ENCODE measurements at regions not wholly inside any gene's neighbourhood (a gene's known extent, or its start where the extent isn't known, plus 50 kb on each side); places are given as distances from the start of the nearest gene placed in this dataset.

- Mint-ChIP-seq H3K36me3 (ENCODE audit: low read depth, unreplicated experiment) (no peaks in the 10 kb centered on the region), H3K9me3 (ENCODE audit: unreplicated experiment) (no peaks in the 10 kb centered on the region), H3K4me1 (ENCODE audit: unreplicated experiment) (peaks cover 28% of the 10 kb centered on the region), H3K4me3 (ENCODE audit: unreplicated experiment) (no peak overlapping the region), H3K27me3 (ENCODE audit: unreplicated experiment) (no peaks in the 10 kb centered on the region), H3K27ac (ENCODE audit: unreplicated experiment) (peak overlapping the region; percentile 2)
- no peak for DNase-seq (ENCODE audit: low spot score)
- TF ChIP-seq CTCF (IDR thresholded peaks at IDR 0.05; ENCODE audit: unreplicated experiment): no peak
Observed at GRCh38 chr7:19439517-19439916, 269.3 kb downstream of the POLR1F start.

GRCh38 chr7:19437446-19437845 is 271.4 kb downstream of the POLR1F start:
- Mint-ChIP-seq H3K9me3 (ENCODE audit: unreplicated experiment) (no peaks in the 10 kb centered on the region), H3K36me3 (ENCODE audit: low read depth, unreplicated experiment) (no peaks in the 10 kb centered on the region), H3K4me1 (ENCODE audit: unreplicated experiment) (peaks cover 21% of the 10 kb centered on the region), H3K4me3 (ENCODE audit: unreplicated experiment) (no peak overlapping the region), H3K27me3 (ENCODE audit: unreplicated experiment) (peaks cover 3% of the 10 kb centered on the region), H3K27ac (ENCODE audit: unreplicated experiment) (no peak overlapping the region)
- DNase-seq (ENCODE audit: low spot score): no peak
- TF ChIP-seq CTCF (IDR thresholded peaks at IDR 0.05; ENCODE audit: unreplicated experiment): no peak

GRCh38 chr7:19427944-19428343 is 280.9 kb downstream of the POLR1F start:
- TF ChIP-seq CTCF (IDR thresholded peaks at IDR 0.05; ENCODE audit: unreplicated experiment): no peak
- H3K27me3 Mint-ChIP-seq (ENCODE audit: unreplicated experiment): no peaks in the 10 kb centered on the region
- H3K36me3 Mint-ChIP-seq (ENCODE audit: low read depth, unreplicated experiment): no peaks in the 10 kb centered on the region
- H3K9me3 Mint-ChIP-seq (ENCODE audit: unreplicated experiment): no peaks in the 10 kb centered on the region
- H3K4me1 Mint-ChIP-seq (ENCODE audit: unreplicated experiment): peaks cover 12% of the 10 kb centered on the region
- H3K4me3 Mint-ChIP-seq (ENCODE audit: unreplicated experiment): no peak overlapping the region
- peak overlapping the region; percentile 80 for H3K27ac Mint-ChIP-seq (ENCODE audit: unreplicated experiment)
- no peak for DNase-seq (ENCODE audit: low spot score)

GRCh38 chr7:19421861-19422260 is 276.6 kb upstream of the FERD3L start:
- H3K4me3 Mint-ChIP-seq (ENCODE audit: unreplicated experiment): no peak overlapping the region
- H3K9me3 Mint-ChIP-seq (ENCODE audit: unreplicated experiment): no peaks in the 10 kb centered on the region
- peaks cover 7% of the 10 kb centered on the region for H3K4me1 Mint-ChIP-seq (ENCODE audit: unreplicated experiment)
- TF ChIP-seq CTCF (IDR thresholded peaks at IDR 0.05; ENCODE audit: unreplicated experiment): no peak
- H3K36me3 Mint-ChIP-seq (ENCODE audit: low read depth, unreplicated experiment): no peaks in the 10 kb centered on the region
- no peak for DNase-seq (ENCODE audit: low spot score)
- no peak overlapping the region for H3K27ac Mint-ChIP-seq (ENCODE audit: unreplicated experiment)
- H3K27me3 Mint-ChIP-seq (ENCODE audit: unreplicated experiment): no peaks in the 10 kb centered on the region

GRCh38 chr7:19417231-19417630 is 272.0 kb upstream of the FERD3L start:
- H3K27me3 Mint-ChIP-seq (ENCODE audit: unreplicated experiment): no peaks in the 10 kb centered on the region
- H3K4me1 Mint-ChIP-seq (ENCODE audit: unreplicated experiment): peaks cover 15% of the 10 kb centered on the region
- H3K27ac Mint-ChIP-seq (ENCODE audit: unreplicated experiment): no peak overlapping the region
- no peak overlapping the region for H3K4me3 Mint-ChIP-seq (ENCODE audit: unreplicated experiment)
- DNase-seq (ENCODE audit: low spot score): no peak
- H3K36me3 Mint-ChIP-seq (ENCODE audit: low read depth, unreplicated experiment): no peaks in the 10 kb centered on the region
- no peaks in the 10 kb centered on the region for H3K9me3 Mint-ChIP-seq (ENCODE audit: unreplicated experiment)
- no peak for TF ChIP-seq CTCF (IDR thresholded peaks at IDR 0.05; ENCODE audit: unreplicated experiment)

Measured in endothelial cell (in vitro differentiated cells).